SJCRH30 (cell line): ENCODE measurements at regions not wholly inside any gene's neighbourhood (a gene's known extent, or its start where the extent isn't known, plus 50 kb on each side); places are given as distances from the start of the nearest gene placed in this dataset.

ENCODE experiments used
- DNase-seq, 2 experiments: peaks; one replicate each; pipeline ENCODE4 v3.0.0-alpha.2; 2015 to 2020
- H3K27ac ChIP-seq: fragments of 250-450 bp; sonication (Bioruptor Pico); 2 replicates; pipeline ENCODE4 v1.5.1; 2020; ENCODE audit warnings: mild to moderate bottlenecking, moderate library complexity
- H3K27me3 ChIP-seq: fragments of 250-450 bp; sonication (Bioruptor Pico); 2 replicates; pipeline ENCODE4 v1.5.1; 2020; ENCODE audit warnings: mild to moderate bottlenecking, moderate library complexity
- H3K36me3 ChIP-seq: fragments of 250-450 bp; sonication (Bioruptor Pico); 2 replicates; pipeline ENCODE4 v1.5.1; 2020; ENCODE audit warnings: mild to moderate bottlenecking, moderate library complexity
- H3K4me1 ChIP-seq: fragments of 250-450 bp; sonication (Bioruptor Pico); 2 replicates; pipeline ENCODE4 v1.5.1; 2020; ENCODE audit warnings: mild to moderate bottlenecking, moderate library complexity
- H3K4me3 ChIP-seq: fragments of 250-450 bp; sonication (Bioruptor Pico); 2 replicates; pipeline ENCODE4 v1.5.1; 2020; ENCODE audit warnings: mild to moderate bottlenecking, moderate library complexity
- H3K9me3 ChIP-seq: fragments of 250-450 bp; sonication (Bioruptor Pico); replicated peaks from 2 replicates; pipeline ENCODE4 v1.5.1; 2020; ENCODE audit warnings: mild to moderate bottlenecking, moderate library complexity

- H3K27ac ChIP-seq: no peak overlapping the region
- H3K4me3 ChIP-seq: no peak overlapping the region
- H3K36me3 ChIP-seq: no peaks in the 10 kb centered on the region
- no peaks in the 10 kb centered on the region for H3K27me3 ChIP-seq
- DNase-seq: peak; percentile 26 to 51
- H3K9me3 ChIP-seq: no peaks in the 10 kb centered on the region
- no peaks in the 10 kb centered on the region; the same call in 1 of the 2 replicates for H3K4me1 ChIP-seq
Observed at GRCh38 chr18:2337552-2338141, 233.7 kb downstream of the METTL4 start.

DNA sequence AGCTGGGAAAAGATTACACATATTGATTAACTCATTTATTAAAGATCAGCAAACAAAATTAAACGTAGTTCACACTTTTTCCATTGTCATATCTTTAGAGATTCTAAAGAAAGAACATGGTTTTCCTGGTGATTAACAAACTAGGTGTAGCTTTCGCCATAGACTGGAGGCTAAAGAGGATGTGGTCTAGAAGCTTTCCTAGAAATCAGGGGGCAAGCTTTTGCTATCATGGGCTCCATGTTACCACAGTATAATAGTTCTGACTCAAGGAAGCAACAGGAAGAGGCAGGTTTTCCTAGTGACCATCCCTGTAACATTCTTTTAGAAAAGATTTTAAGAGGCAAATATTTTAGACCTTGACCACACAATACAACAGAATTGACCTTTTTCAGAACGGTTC is 232.7 kb downstream of the METTL4 start:
- DNase-seq: no peak
- no peaks in the 10 kb centered on the region for H3K4me1 ChIP-seq

GRCh38 chr18:2340335-2340734 is 231.0 kb downstream of the METTL4 start:
- Histone ChIP-seq H3K4me1 (no peaks in the 10 kb centered on the region), H3K36me3 (no peaks in the 10 kb centered on the region), H3K27ac (no peak overlapping the region), H3K9me3 (no peaks in the 10 kb centered on the region), H3K4me3 (no peak overlapping the region), H3K27me3 (no peaks in the 10 kb centered on the region)
- no peak for DNase-seq

More for the DNA sequence above, 232.7 kb downstream of the METTL4 start:
- Histone ChIP-seq H3K4me3 (no peak overlapping the region), H3K27me3 (no peaks in the 10 kb centered on the region), H3K36me3 (no peaks in the 10 kb centered on the region), H3K9me3 (no peaks in the 10 kb centered on the region), H3K27ac (no peak overlapping the region)

- no peaks in the 10 kb centered on the region for H3K36me3 ChIP-seq
- H3K4me3 ChIP-seq: no peak overlapping the region
- no peaks in the 10 kb centered on the region for H3K27me3 ChIP-seq
- DNase-seq: no peak
- no peaks in the 10 kb centered on the region for H3K4me1 ChIP-seq
- no peak overlapping the region for H3K27ac ChIP-seq
- no peaks in the 10 kb centered on the region for H3K9me3 ChIP-seq
Observed at GRCh38 chr18:2348003-2348402, 223.3 kb downstream of the METTL4 start.

DNA sequence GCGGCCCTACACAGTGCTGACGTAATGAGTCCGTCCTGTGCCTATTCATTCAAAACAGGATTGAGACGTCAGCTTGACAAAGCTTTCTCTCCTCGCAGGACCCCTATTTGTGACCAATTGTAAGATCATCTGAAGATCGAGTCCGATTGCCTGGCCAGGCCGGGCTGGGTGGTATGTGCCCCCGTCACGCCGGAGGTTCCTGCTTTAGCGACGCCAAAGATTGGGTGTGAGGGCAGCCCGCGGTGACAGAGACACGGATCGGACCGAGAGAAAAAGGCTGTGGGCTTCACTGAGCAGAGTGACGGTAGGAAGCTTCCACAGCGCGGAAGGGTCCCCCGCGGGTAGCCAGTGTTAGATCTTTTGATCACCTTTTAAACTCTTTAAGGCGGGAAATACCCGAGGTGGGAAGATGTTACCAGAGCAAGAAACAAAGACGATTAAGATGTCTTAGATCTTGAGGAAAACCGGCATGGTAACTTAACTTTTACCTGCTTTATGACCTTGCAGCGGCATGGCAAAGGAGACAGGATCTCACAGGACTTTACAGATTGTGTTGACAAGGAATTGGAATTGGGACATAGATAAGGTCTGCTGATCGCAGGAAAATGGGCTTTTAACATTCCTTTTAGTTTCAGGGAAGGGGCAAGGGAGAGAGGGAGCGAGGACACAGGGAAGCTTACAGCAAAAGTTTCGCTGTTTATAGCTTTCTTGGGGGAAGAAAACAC is 220.0 kb downstream of the METTL4 start:
- H3K4me1 ChIP-seq: no peaks in the 10 kb centered on the region
- H3K36me3 ChIP-seq: no peaks in the 10 kb centered on the region
- no peaks in the 10 kb centered on the region for H3K27me3 ChIP-seq
- H3K4me3 ChIP-seq: no peak overlapping the region
- DNase-seq: no peak
- H3K27ac ChIP-seq: no peak overlapping the region
- H3K9me3 ChIP-seq: no peaks in the 10 kb centered on the region

GRCh38 chr18:2354292-2354691 is 217.0 kb downstream of the METTL4 start:
- Histone ChIP-seq H3K4me1 (no peaks in the 10 kb centered on the region), H3K27ac (no peak overlapping the region), H3K4me3 (no peak overlapping the region), H3K9me3 (no peaks in the 10 kb centered on the region), H3K27me3 (no peaks in the 10 kb centered on the region), H3K36me3 (no peaks in the 10 kb centered on the region)
- no peak for DNase-seq

DNA sequence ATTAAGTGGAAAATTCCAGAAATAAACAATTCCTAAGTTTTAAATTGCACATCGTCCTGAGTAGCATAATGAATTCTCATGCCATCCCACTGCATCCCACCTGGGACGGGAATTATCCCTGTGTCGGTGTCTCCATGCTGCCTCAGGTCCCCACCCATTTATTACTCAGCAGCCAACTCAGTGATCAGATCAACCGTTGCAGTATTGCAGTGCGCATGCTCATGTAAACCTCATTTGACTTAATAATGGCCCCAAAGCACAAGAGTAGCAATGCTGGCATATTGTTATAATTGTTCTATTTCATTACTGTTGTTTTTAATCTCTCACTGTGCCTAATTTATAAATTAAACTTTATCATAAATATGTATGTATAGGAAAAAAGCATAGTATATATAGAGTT is 214.4 kb downstream of the METTL4 start:
- H3K36me3 ChIP-seq: no peaks in the 10 kb centered on the region
- no peaks in the 10 kb centered on the region for H3K9me3 ChIP-seq
- no peak overlapping the region for H3K4me3 ChIP-seq
- no peak overlapping the region for H3K27ac ChIP-seq
- no peak for DNase-seq
- H3K4me1 ChIP-seq: no peaks in the 10 kb centered on the region
- H3K27me3 ChIP-seq: no peaks in the 10 kb centered on the region

DNA sequence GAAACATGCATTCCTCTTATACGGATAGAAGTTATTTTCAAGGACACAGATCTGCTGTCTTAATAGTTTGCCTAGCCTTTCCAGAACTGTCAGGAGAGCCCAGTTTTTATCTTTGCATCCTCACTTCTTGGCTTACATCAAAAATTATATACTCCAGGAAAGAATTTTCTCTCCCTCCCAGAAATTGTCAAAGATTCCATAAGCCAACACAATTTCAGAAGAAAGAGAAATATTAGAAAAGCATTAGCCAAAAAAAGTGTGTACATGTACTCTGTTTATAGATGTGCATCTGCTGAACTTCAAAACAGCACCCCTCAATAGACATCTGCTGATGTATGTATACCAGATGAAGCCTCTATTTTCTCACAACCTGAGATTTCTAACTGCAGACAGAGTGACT is 210.4 kb downstream of the METTL4 start:
- H3K27me3 ChIP-seq: no peaks in the 10 kb centered on the region
- H3K9me3 ChIP-seq: no peaks in the 10 kb centered on the region
- H3K36me3 ChIP-seq: no peaks in the 10 kb centered on the region
- H3K4me1 ChIP-seq: no peaks in the 10 kb centered on the region
- no peak for DNase-seq
- H3K4me3 ChIP-seq: no peak overlapping the region
- H3K27ac ChIP-seq: no peak overlapping the region

DNA sequence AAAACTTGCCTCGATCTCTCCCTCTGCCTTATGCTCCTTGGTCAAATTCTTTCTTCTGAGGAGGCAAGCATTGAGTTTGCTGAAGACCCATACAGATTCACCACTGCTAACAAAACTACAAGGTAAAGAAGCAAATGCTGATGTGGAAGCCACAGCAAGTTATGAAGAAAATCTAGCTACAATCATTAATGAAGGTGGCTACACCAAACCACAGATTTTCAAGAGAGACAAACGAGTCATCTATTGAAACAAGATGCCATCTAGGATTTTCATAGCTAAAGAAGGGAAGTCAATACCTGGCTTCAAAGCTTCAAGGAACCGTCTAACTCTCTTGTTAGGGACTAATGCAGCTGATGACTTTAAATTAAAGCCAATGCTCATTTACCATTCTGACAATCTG is 203.2 kb downstream of the METTL4 start:
- no peak for DNase-seq
- Histone ChIP-seq H3K36me3 (no peaks in the 10 kb centered on the region), H3K4me3 (no peak overlapping the region), H3K27me3 (no peaks in the 10 kb centered on the region), H3K9me3 (no peaks in the 10 kb centered on the region), H3K4me1 (no peaks in the 10 kb centered on the region), H3K27ac (no peak overlapping the region)

DNA sequence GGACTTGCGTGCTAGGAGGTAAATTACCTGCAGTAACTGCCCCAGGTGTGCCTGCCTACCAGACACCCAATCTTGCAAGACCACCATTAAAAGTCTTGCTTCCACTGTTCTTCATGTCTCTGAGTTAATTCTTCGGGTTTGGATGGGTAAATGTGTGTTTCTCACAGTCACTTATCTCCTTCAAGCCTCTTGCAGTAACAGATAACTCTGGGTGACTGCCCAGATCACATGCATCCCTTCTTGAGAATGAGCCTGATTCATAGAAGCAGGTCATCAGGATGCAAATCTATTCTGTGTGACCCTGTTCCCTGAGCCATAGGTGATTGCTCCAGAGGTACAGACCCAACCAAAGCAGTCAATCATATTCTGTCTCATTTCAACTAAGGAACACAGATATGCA is 194.6 kb downstream of the METTL4 start:
- DNase-seq: no peak
- no peak overlapping the region for H3K4me3 ChIP-seq
- no peaks in the 10 kb centered on the region for H3K4me1 ChIP-seq
- H3K9me3 ChIP-seq: no peaks in the 10 kb centered on the region
- H3K27ac ChIP-seq: no peak overlapping the region
- no peaks in the 10 kb centered on the region for H3K36me3 ChIP-seq
- H3K27me3 ChIP-seq: 0 out of 2 replicates have a peak, but pooled peaks cover 2% of the 10 kb centered on the region

DNA sequence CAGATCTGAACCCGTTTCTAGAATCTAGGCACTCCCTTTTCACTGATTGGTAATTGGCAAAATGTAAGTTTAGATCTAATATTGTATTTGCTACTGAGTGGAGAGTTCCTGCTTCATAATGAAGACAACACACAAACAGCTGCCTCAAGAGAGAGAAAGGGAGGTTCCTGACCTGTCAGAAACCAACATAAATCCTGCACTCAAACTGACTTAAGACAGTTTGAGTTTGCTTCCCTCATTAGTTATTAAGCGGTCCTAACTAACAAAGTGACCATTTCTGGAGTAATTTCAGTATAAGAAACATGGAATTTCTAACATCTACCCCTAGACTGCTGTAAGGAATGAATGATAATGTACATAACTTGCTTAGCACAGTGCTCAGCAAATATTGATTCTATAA is 191.2 kb downstream of the METTL4 start:
- Histone ChIP-seq H3K36me3 (no peaks in the 10 kb centered on the region), H3K4me3 (no peak overlapping the region), H3K27ac (no peak overlapping the region), H3K27me3 (0 out of 2 replicates have a peak, but pooled peaks cover 2% of the 10 kb centered on the region), H3K4me1 (no peaks in the 10 kb centered on the region), H3K9me3 (no peaks in the 10 kb centered on the region)
- no peak for DNase-seq

- Histone ChIP-seq H3K27me3 (0 out of 2 replicates have a peak, but pooled peaks cover 2% of the 10 kb centered on the region), H3K4me3 (no peak overlapping the region), H3K4me1 (no peaks in the 10 kb centered on the region), H3K27ac (no peak overlapping the region), H3K9me3 (no peaks in the 10 kb centered on the region), H3K36me3 (no peaks in the 10 kb centered on the region)
- DNase-seq: no peak
Observed at GRCh38 chr18:2381539-2381938, 189.8 kb downstream of the METTL4 start.

- no peak for DNase-seq
- no peaks in the 10 kb centered on the region for H3K4me1 ChIP-seq
- no peaks in the 10 kb centered on the region for H3K27me3 ChIP-seq
- H3K4me3 ChIP-seq: no peak overlapping the region
- H3K36me3 ChIP-seq: no peaks in the 10 kb centered on the region
- H3K9me3 ChIP-seq: no peaks in the 10 kb centered on the region; the same call in 1 of the 2 replicates
- H3K27ac ChIP-seq: no peak overlapping the region
Observed at GRCh38 chr18:2387588-2387987, 183.7 kb downstream of the METTL4 start.

DNA sequence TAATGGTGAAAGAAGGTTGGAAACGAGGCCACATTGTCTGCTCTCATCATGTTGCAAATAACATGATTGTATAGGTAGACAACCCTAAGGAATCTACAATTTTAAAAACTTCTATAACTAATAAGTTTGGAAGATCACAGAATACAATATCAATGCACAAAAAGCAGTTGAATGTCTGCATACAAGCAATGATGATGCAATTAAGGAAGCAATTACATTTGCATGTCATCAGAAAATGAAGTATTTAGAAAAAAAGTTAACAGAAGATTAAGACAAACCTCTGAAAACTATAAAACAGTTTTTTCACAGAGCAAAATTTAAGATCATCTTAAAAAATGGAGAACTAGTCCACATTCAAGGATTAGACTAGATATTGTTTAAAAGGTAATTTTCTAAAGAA is 181.1 kb downstream of the METTL4 start:
- no peaks in the 10 kb centered on the region for H3K27me3 ChIP-seq
- no peak overlapping the region for H3K4me3 ChIP-seq
- no peak overlapping the region for H3K27ac ChIP-seq
- H3K4me1 ChIP-seq: no peaks in the 10 kb centered on the region
- no peaks in the 10 kb centered on the region; the same call in 1 of the 2 replicates for H3K9me3 ChIP-seq
- H3K36me3 ChIP-seq: no peaks in the 10 kb centered on the region
- DNase-seq: no peak

GRCh38 chr18:2391470-2391869 is 179.8 kb downstream of the METTL4 start:
- Histone ChIP-seq H3K27ac (no peak overlapping the region), H3K4me3 (no peak overlapping the region), H3K4me1 (no peaks in the 10 kb centered on the region), H3K36me3 (no peaks in the 10 kb centered on the region), H3K9me3 (no peaks in the 10 kb centered on the region; the same call in 1 of the 2 replicates), H3K27me3 (no peaks in the 10 kb centered on the region)
- DNase-seq: no peak

DNA sequence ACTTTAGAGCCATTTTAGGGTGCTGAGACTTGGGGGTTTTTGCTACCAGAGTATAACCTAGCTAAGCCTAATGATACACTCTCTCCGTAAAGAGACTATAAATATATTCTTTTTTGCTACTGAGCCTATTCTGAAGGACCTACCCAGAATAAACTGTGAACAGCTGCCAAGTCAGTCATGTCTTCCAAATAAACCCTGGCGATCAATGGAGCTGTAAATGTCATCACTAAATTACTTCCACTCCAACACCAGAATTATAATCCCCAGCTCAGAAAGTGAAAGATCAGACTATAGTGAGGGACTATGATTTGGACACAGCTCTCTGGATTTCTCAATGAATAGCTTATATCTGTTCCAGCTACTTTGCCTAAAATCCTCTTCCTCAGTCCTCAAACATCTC is 178.9 kb downstream of the METTL4 start:
- Histone ChIP-seq H3K4me1 (no peaks in the 10 kb centered on the region), H3K4me3 (no peak overlapping the region), H3K27ac (no peak overlapping the region), H3K27me3 (no peaks in the 10 kb centered on the region), H3K9me3 (no peaks in the 10 kb centered on the region; the same call in 1 of the 2 replicates), H3K36me3 (no peaks in the 10 kb centered on the region)
- no peak for DNase-seq
